Pulmonary artery endothelial cell (primary cell): ENCODE measurements at regions not wholly inside any gene's neighbourhood (a gene's known extent, or its start where the extent isn't known, plus 50 kb on each side); places are given as distances from the start of the nearest gene placed in this dataset.

Experiments
- DNase-seq: peaks from one replicate; pipeline ENCODE4 v3.0.0-alpha.2; 2011; ENCODE audit warnings: low read depth, low spot score

GRCh38 chr14:101225157-101226152 lies 321.9 kb upstream of the RTL1 start:
- no peak for DNase-seq

GRCh38 chr14:101226265-101226602 lies 322.7 kb upstream of the RTL1 start:
- no peak for DNase-seq

- no peak for DNase-seq
Observed at GRCh38 chr14:101226603-101227425, 323.3 kb upstream of the RTL1 start.

DNA sequence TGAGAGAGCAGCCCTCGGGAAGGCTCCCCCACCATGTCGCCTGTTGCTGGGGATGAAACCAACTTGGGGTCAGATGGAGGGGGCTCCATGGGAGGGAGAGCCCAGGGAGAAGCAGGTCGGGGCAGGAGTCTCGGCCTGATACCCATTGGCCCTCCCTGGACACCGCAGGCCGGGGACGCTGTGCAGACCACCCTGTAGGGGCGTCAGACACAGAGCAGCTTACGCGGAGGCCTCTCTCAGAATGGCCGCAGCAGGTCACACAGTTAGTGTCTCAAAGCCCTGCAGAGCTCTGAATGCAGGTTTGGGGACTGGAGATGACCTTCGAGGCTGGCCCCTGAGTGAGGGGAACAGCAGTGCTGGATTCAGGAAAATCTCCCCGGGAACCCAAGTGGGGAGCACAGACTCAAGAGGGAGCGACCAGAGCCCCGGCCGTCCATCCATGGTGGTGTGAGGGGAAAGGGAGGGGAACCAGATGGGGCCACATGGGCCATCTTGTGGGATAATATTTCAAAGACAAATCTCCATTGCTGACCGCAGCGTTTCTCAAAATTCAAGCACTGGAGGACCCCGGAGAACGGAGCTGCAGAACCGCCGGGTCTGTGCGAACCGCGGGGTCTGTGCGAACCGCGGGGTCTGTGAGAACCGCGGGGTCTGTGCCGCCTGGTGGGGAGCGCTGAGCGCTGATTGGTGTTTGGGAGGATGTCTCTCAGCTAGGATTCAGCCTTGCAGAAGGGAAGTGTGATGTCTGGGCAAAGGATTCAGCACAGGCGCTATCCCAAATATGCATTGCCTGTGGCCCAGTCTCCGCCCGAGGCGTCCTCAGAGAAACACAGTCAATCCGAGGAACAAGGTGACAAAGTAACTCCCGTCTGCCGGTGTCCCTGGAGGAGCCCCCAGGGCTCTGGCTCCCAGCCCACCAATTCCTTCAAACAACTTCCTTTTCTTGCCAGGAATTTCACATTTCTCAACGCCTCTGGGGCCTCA lies 324.4 kb upstream of the RTL1 start:
- no peak for DNase-seq

DNA sequence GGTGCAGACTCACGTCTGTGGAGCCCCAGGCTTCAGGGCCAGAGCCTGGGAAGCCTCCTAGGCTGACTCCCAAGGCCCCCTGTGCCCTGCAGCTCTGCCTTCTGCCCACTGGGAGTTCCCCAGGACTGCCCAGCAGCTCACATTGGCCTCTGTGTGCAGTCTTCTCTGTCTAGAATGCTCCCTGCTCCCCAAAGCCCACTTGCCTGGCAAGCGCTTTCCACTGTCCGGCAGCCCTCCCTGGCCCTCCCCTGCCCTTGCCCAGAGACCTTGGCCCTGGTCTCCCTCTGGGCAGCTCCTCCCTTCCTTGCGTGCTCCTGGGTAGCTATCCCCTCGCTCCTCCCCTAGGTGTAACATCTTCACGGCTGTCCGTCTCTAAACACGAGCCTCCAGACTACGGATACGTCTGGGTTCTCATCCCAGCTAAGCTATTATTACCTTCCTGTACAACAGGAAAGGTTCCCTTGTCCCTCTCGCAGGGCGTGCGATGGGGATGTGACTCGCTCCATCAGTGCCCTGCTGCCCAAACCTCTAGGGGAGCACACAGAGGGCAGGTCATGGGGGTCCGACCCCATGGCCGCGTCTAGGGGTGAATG lies 325.5 kb upstream of the RTL1 start:
- no peak for DNase-seq

- DNase-seq: no peak
Observed at GRCh38 chr14:101229666-101230065, 326.1 kb upstream of the RTL1 start.

GRCh38 chr14:101230161-101230850 lies 326.8 kb upstream of the RTL1 start:
- DNase-seq: no peak

DNA sequence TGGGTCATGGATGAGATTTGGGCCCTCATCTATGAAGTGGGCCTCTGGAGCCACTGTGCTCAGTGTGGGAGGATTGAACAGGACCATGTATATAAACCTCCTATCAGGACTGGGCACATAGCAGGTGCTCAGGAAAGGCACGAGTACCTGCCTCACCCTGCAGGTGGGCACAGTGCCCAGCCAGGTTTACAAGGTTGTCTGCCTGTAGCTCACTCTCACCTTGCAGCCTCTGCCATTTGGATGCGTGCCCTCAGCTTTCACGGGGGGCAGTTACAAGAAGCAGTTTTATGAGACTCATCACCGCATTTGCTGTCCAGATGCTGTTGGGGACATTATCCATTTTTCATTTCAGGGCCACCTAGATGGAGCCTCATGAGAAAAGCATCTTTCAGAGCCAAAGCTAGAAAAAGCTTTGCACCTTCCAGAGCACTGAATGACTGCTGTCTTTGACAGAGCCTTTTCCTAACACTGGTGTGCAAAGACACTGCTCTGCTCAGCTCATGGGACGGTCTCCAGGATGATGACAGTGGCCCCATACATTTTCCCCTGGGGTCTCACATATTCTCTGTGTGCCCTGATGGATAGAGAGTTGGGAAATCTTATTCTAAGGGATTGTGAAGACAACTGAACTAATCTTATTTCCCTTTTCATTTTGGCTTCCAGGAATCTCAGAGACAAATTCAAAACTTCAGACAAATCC lies 327.5 kb upstream of the RTL1 start:
- no peak for DNase-seq

- no peak for DNase-seq
Observed at GRCh38 chr14:101231828-101232227, 328.3 kb upstream of the RTL1 start.

GRCh38 chr14:101232340-101233020 lies 328.8 kb upstream of the DIO3 start:
- DNase-seq: no peak

DNA sequence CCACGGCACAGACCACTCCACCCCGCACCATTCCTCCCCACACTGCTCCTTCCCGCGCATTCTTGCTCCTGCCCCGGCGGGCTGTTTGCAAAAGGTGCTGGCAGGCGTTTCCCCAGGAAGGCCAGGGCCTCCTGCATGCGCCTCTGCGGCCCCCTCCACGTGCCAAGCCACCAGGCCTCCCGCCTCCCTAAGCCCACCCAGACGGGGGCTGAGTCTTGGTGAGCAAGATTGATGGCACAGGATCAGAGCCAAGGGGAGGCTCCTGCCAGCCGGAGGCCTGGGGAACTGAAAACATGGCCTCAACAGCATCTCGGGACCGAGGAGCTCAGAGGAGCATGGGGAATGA lies 328.3 kb upstream of the DIO3 start:
- DNase-seq: no peak

GRCh38 chr14:101233391-101233790 lies 327.9 kb upstream of the DIO3 start:
- DNase-seq: no peak

GRCh38 chr14:101233808-101234207 lies 327.5 kb upstream of the DIO3 start:
- no peak for DNase-seq

DNA sequence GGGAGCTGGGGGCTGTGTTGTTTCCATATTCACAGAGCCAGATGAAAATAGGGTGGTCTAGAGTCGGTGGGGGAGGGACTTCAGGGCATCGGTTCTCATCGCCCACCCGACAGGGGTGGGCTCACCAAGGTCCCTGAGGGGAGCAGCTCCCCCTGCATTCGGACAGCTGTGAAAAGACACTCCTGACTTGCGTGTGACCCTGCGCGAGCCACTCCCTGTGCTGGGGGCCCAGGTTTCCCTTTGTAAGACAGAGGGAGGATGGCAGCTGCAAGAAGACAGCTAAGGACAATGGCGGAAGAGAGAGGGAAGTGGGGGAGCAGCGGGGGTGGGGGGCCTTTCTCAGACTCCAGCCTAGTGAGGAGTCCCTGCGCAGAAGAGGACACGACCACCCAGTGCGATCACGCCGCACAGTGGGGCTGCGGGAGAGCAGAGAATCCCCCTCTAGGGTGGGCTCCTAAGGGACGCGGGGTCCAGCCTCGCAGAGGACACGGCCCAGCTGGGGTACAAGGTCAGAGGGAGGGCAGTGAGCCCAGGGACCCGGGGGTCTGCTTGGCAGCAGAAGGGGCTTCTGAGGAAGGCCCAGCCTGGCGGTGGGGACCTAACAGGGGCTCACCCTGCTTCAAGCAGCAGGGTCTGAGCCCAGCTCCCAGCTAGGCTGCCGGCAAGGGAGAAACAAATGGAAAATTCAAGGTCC lies 326.9 kb upstream of the DIO3 start:
- DNase-seq: no peak

- DNase-seq: no peak
Observed at GRCh38 chr14:101234999-101235334, 326.3 kb upstream of the DIO3 start.

- no peak for DNase-seq
Observed at GRCh38 chr14:101235335-101236103, 325.8 kb upstream of the DIO3 start.

- DNase-seq: no peak
Observed at GRCh38 chr14:101236496-101237251, 324.6 kb upstream of the DIO3 start.
